Right renal cortex interstitium (tissue), 3 donors: ENCODE measurements at regions not wholly inside any gene's neighbourhood (a gene's known extent, or its start where the extent isn't known, plus 50 kb on each side); places are given as distances from the start of the nearest gene placed in this dataset.
A peak's percentile ranks its signal among the peaks of the same experiment; 100 is the strongest.

Source experiments
- DNase-seq, 3 donors: peaks; one replicate each; pipeline ENCODE4 v3.0.0-alpha.2; 2013; ENCODE audit warnings: low read depth in 3 of 3, low spot score in 2 of 3

- no peak for DNase-seq
Measured at GRCh38 chr1:228867108-228867950, 132.1 kb downstream of the RHOU start.

GRCh38 chr1:228867951-228868730 lies 132.9 kb downstream of the RHOU start:
- DNase-seq: no peak

GRCh38 chr1:228868731-228869024 lies 133.4 kb downstream of the RHOU start:
- no peak for DNase-seq

- no peak for DNase-seq
Measured at GRCh38 chr1:228869312-228869824, 134.1 kb downstream of the RHOU start.

GRCh38 chr1:228870041-228870713 lies 134.9 kb downstream of the RHOU start:
- DNase-seq: no peak

- peak in 2 of 3 donors; percentile 29 to 45 for DNase-seq
Measured at GRCh38 chr1:228871314-228872061, 136.2 kb downstream of the RHOU start.

- no peak for DNase-seq
Measured at GRCh38 chr1:228872080-228872479, 136.8 kb downstream of the RHOU start.

GRCh38 chr1:228873709-228874108 lies 138.4 kb downstream of the RHOU start:
- no peak for DNase-seq

GRCh38 chr1:228875741-228876140 lies 140.5 kb downstream of the RHOU start:
- no peak for DNase-seq

GRCh38 chr1:228876187-228876586 lies 140.9 kb downstream of the RHOU start:
- DNase-seq: no peak

GRCh38 chr1:228879164-228879563 lies 143.9 kb downstream of the RHOU start:
- DNase-seq: no peak

GRCh38 chr1:228882041-228882770 lies 146.9 kb downstream of the RHOU start:
- no peak for DNase-seq

- no peak for DNase-seq
Measured at GRCh38 chr1:228882771-228883450, 147.6 kb downstream of the RHOU start.

- DNase-seq: no peak
Measured at GRCh38 chr1:228883535-228883934, 148.3 kb downstream of the RHOU start.

- DNase-seq: no peak
Measured at GRCh38 chr1:228884196-228884595, 148.9 kb downstream of the RHOU start.

GRCh38 chr1:228884615-228885566 lies 149.6 kb downstream of the RHOU start:
- no peak for DNase-seq

GRCh38 chr1:228885845-228886244 lies 150.6 kb downstream of the RHOU start:
- DNase-seq: no peak

GRCh38 chr1:228887101-228887500 lies 151.8 kb downstream of the RHOU start:
- no peak for DNase-seq
